Activated CD8-positive, alpha-beta T cell treated with anti-CD3 and anti-CD28 coated beads, Interleukin-2, amount 10 ng/mL, durations not matched to agents 7 days and 5 days (primary cell): ENCODE measurements at regions not wholly inside any gene's neighbourhood (a gene's known extent, or its start where the extent isn't known, plus 50 kb on each side); places are given as distances from the start of the nearest gene placed in this dataset.

Experiments used
- ATAC-seq: fragments of 150-1000 bp; cut with Tn5 transposase; one replicate; pipeline ENCODE4 v1.10.0; 2021; ENCODE audit warnings: moderate library complexity
- CTCF ChIA-PET: fragments of 350-600 bp; sonication (Branson Sonifier 250); formaldehyde crosslinking; loops from one replicate; lab custom pipeline; 2021; ENCODE audit warnings: antibody characterized with exemption; lab: Charles Lee
- POLR2A ChIA-PET: fragments of 350-600 bp; sonication (Branson Sonifier 250); formaldehyde crosslinking; loops from one replicate; lab custom pipeline; 2021; ENCODE audit warnings: antibody characterized with exemption; lab: Charles Lee
- DNase-seq: peaks from one replicate; pipeline ENCODE4 v3.0.0-alpha.2; 2020
- H3K27ac Mint-ChIP-seq: one replicate; pipeline ENCODE4 v1.8.0; 2021; ENCODE audit warnings: mild to moderate bottlenecking, mixed read lengths
- H3K27me3 Mint-ChIP-seq: one replicate; pipeline ENCODE4 v1.8.0; 2021; ENCODE audit warnings: low read depth, mixed read lengths
- H3K36me3 Mint-ChIP-seq: one replicate; pipeline ENCODE4 v1.8.0; 2021; ENCODE audit warnings: low read depth, mixed read lengths
- H3K4me1 Mint-ChIP-seq: one replicate; pipeline ENCODE4 v1.8.0; 2021; ENCODE audit warnings: low read depth, mixed read lengths
- H3K4me3 Mint-ChIP-seq: one replicate; pipeline ENCODE4 v1.8.0; 2021; ENCODE audit warnings: mild to moderate bottlenecking, mixed read lengths
- H3K9me3 Mint-ChIP-seq: one replicate; pipeline ENCODE4 v1.8.0; 2022; ENCODE audit warnings: mixed read lengths; ENCODE audit not compliant: insufficient read depth

- no peak overlapping the region for H3K4me3 Mint-ChIP-seq
- H3K27ac Mint-ChIP-seq, result no peak overlapping the region
- ATAC-seq (no peak), DNase-seq (no peak)
- H3K9me3 Mint-ChIP-seq, result no peaks in the 10 kb centered on the region
- H3K4me1 Mint-ChIP-seq, result no peaks in the 10 kb centered on the region
- ChIA-PET CTCF (no interaction called here), POLR2A (no interaction called here)
- H3K27me3 Mint-ChIP-seq, result no peaks in the 10 kb centered on the region
- H3K36me3 Mint-ChIP-seq, result no peaks in the 10 kb centered on the region
Observed at GRCh38 chr4:96003951-96004740, 164.3 kb downstream of the PDHA2 start.

- ATAC-seq, result no peak
- Mint-ChIP-seq H3K4me1 (no peaks in the 10 kb centered on the region), H3K9me3 (no peaks in the 10 kb centered on the region), H3K4me3 (no peak overlapping the region), H3K27ac (no peak overlapping the region), H3K27me3 (no peaks in the 10 kb centered on the region), H3K36me3 (no peaks in the 10 kb centered on the region)
- ChIA-PET POLR2A (no interaction called here), CTCF (no interaction called here)
- no peak for DNase-seq
Observed at GRCh38 chr4:96009427-96010119, 169.7 kb downstream of the PDHA2 start.

- Mint-ChIP-seq H3K4me1 (no peaks in the 10 kb centered on the region), H3K4me3 (no peak overlapping the region), H3K36me3 (no peaks in the 10 kb centered on the region), H3K27me3 (no peaks in the 10 kb centered on the region), H3K9me3 (no peaks in the 10 kb centered on the region), H3K27ac (no peak overlapping the region)
- no peak for ATAC-seq
- DNase-seq, result no peak
- POLR2A ChIA-PET, result no interaction called here
- CTCF ChIA-PET, result no interaction called here
Observed at GRCh38 chr4:96012687-96013086, 172.8 kb downstream of the PDHA2 start.

DNA sequence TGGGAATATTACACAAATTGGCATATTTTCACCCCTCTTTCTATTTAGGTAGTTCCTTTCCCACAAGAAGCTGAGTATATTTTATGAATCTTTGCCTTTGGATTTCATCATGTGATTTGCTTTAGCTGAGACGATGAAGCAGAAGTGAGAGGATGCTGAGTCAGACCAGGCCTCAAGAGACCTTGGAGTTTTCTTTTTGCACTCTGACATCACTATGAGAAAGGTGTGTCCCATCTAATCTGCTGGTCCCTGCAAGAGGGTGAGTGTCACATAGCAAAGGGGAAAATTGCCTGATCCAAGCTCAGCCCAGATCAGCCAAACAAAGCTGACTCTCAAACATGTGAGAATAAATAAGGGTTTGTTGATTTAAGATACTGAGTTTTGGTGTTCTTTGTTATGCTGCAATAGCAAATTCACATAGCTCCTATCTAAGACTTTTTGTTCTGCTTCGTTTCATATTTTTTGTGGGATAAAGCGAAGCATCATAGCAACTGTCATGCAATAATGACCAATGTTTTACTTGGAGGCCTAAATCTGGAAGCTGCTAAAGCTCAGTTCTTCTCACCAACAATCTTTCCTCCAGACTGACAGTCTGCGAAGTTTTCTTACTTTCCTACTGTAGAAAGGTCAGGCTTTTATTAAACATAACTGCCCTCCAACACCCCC lies 176.9 kb downstream of the PDHA2 start:
- H3K27ac Mint-ChIP-seq, result no peak overlapping the region
- H3K4me3 Mint-ChIP-seq, result no peak overlapping the region
- DNase-seq (no peak), ATAC-seq (no peak)
- H3K4me1 Mint-ChIP-seq, result no peaks in the 10 kb centered on the region
- no peaks in the 10 kb centered on the region for H3K36me3 Mint-ChIP-seq
- no peaks in the 10 kb centered on the region for H3K27me3 Mint-ChIP-seq
- no peaks in the 10 kb centered on the region for H3K9me3 Mint-ChIP-seq
- CTCF ChIA-PET, result no interaction called here
- POLR2A ChIA-PET, result no interaction called here

GRCh38 chr4:96025011-96025410 lies 185.1 kb downstream of the PDHA2 start:
- H3K27ac Mint-ChIP-seq, result no peak overlapping the region

GRCh38 chr4:96035727-96036126 lies 195.8 kb downstream of the PDHA2 start:
- H3K4me1 Mint-ChIP-seq, result no peaks in the 10 kb centered on the region
- POLR2A ChIA-PET, result no interaction called here

More at GRCh38 chr4:96025011-96025410, 185.1 kb downstream of the PDHA2 start:
- Mint-ChIP-seq H3K36me3 (no peaks in the 10 kb centered on the region), H3K4me3 (no peak overlapping the region), H3K9me3 (peaks cover 3% of the 10 kb centered on the region), H3K27me3 (no peaks in the 10 kb centered on the region), H3K4me1 (no peaks in the 10 kb centered on the region)
- ATAC-seq (no peak), DNase-seq (no peak)
- POLR2A ChIA-PET, result no interaction called here
- CTCF ChIA-PET, result no interaction called here

GRCh38 chr4:96036781-96037180 lies 196.9 kb downstream of the PDHA2 start:
- H3K27ac Mint-ChIP-seq, result no peak overlapping the region
- H3K4me1 Mint-ChIP-seq, result no peaks in the 10 kb centered on the region
- no peaks in the 10 kb centered on the region for H3K27me3 Mint-ChIP-seq
- H3K9me3 Mint-ChIP-seq, result no peaks in the 10 kb centered on the region
- H3K36me3 Mint-ChIP-seq, result no peaks in the 10 kb centered on the region
- no peak for ATAC-seq
- ChIA-PET POLR2A (no interaction called here), CTCF (no interaction called here)
- no peak overlapping the region for H3K4me3 Mint-ChIP-seq
- DNase-seq, result no peak

More at GRCh38 chr4:96035727-96036126, 195.8 kb downstream of the PDHA2 start:
- Mint-ChIP-seq H3K27ac (no peak overlapping the region), H3K27me3 (no peaks in the 10 kb centered on the region), H3K36me3 (no peaks in the 10 kb centered on the region), H3K4me3 (no peak overlapping the region), H3K9me3 (no peaks in the 10 kb centered on the region)
- DNase-seq (no peak), ATAC-seq (no peak)
- CTCF ChIA-PET, result no interaction called here

GRCh38 chr4:96037705-96038104 lies 197.8 kb downstream of the PDHA2 start:
- Mint-ChIP-seq H3K27ac (no peak overlapping the region), H3K4me3 (no peak overlapping the region), H3K27me3 (no peaks in the 10 kb centered on the region), H3K9me3 (no peaks in the 10 kb centered on the region), H3K4me1 (no peaks in the 10 kb centered on the region), H3K36me3 (no peaks in the 10 kb centered on the region)
- no peak for DNase-seq
- ChIA-PET CTCF (no interaction called here), POLR2A (no interaction called here)
- no peak for ATAC-seq

DNA sequence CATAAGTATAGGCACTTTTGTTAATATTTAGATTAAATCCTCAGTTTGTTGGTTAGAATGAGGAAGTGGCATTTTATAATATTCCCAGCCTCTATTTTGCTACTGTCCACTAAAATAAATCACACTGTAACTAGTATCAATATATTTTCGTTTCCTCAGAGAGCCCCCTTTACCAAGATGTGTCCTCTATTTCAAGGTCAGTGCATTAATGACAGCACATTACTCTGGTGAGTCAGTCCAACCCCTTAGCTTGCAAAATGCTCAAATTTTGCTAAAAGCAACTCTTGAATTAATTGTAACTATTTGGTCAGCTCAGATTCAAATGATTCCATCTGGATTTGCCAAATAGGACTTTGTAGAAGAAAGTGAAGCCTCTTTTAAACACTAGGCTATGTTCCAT lies 199.3 kb downstream of the PDHA2 start:
- H3K27me3 Mint-ChIP-seq, result no peaks in the 10 kb centered on the region
- CTCF ChIA-PET, result no interaction called here

DNA sequence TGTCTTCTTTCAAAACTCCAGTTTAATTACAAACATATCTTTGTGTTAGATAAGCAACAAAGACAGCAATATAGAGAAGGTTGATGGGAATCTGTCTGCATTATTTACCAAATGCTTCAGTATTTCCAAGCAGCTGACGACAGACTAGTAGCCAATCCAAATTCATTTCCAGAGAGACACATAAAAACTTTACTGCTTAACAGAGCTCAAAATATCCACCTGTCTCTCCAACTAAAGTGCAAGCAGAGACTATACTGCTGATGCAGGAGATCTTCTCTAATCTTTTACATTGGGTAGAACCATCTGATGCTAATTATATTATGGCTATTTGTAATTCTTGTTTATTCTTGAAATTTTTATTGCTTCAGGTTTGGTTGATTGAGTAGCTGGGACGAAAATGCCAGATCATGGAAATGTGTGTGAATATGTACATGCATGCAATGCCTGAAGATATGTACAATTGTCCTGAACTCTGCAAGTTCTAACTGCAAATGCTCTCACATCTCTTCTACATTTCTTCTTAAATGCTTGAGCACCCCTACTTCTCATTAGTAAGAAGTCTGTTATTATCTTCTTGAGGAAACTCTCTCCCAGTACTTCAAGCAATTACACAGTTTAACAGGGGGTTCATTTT lies 200.0 kb downstream of the PDHA2 start:
- POLR2A ChIA-PET, result no interaction called here
- Mint-ChIP-seq H3K9me3 (no peaks in the 10 kb centered on the region), H3K27me3 (no peaks in the 10 kb centered on the region), H3K36me3 (no peaks in the 10 kb centered on the region), H3K27ac (no peak overlapping the region), H3K4me3 (no peak overlapping the region), H3K4me1 (no peaks in the 10 kb centered on the region)
- DNase-seq, result no peak
- CTCF ChIA-PET, result no interaction called here
- no peak for ATAC-seq

More for the DNA sequence above, 199.3 kb downstream of the PDHA2 start:
- POLR2A ChIA-PET, result no interaction called here
- ATAC-seq, result no peak
- DNase-seq, result no peak
- no peaks in the 10 kb centered on the region for H3K36me3 Mint-ChIP-seq
- H3K4me3 Mint-ChIP-seq, result no peak overlapping the region
- no peak overlapping the region for H3K27ac Mint-ChIP-seq
- no peaks in the 10 kb centered on the region for H3K9me3 Mint-ChIP-seq
- no peaks in the 10 kb centered on the region for H3K4me1 Mint-ChIP-seq

DNA sequence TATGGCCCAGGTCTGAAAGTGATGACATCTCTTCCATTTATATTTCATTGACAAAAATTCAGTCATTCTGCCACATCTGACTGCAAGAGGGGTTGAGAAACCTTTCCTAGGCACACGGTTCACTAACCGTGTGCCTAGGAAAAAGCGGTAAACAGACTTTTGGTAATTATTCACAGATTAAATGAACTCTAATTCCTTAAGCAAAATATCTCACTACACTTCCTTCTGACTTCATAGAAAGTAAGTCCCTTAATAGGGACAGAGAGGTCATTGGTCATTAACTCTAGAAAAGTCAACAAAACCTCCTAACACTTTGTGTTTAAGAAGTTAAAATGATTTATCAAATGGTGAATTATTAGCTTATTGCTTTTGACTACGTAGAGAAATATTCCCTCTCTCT lies 205.1 kb downstream of the PDHA2 start:
- Mint-ChIP-seq H3K36me3 (no peaks in the 10 kb centered on the region), H3K4me3 (no peak overlapping the region), H3K27me3 (no peaks in the 10 kb centered on the region), H3K27ac (no peak overlapping the region), H3K9me3 (no peaks in the 10 kb centered on the region), H3K4me1 (no peaks in the 10 kb centered on the region)
- no peak for DNase-seq
- ChIA-PET CTCF (no interaction called here), POLR2A (no interaction called here)
- no peak for ATAC-seq

GRCh38 chr4:96052827-96053226 lies 212.9 kb downstream of the PDHA2 start:
- Mint-ChIP-seq H3K27me3 (no peaks in the 10 kb centered on the region), H3K4me1 (no peaks in the 10 kb centered on the region), H3K9me3 (no peaks in the 10 kb centered on the region), H3K36me3 (no peaks in the 10 kb centered on the region), H3K4me3 (no peak overlapping the region), H3K27ac (no peak overlapping the region)
- CTCF ChIA-PET, result no interaction called here
- DNase-seq (no peak), ATAC-seq (no peak)
- POLR2A ChIA-PET, result no interaction called here
